ENCODE measurements at regions not wholly inside any gene's neighbourhood (a gene's known extent, or its start where the extent isn't known, plus 50 kb on each side); places are given as distances from the start of the nearest gene placed in this dataset.

DNA sequence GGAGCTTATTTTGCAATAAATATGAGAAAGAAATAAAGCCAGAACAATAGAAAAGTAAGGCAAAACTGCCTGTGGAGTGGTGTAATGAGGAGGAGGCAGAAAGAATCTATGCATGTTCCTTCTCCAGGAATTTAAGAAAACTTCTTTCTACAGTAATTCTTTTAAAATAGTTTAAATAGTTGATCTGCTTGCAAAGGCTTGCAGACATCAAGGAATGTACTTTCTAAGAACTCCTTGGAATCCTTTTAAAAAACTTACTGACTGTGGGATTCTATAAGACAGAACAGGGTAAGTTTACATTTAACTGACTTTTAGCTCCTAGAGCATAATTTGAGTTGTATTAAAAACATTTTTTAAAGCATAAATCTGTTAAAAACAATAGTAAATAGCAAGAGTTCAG, 63.2 kb upstream of the ALB start:
- TF ChIP-seq POLR2A (IDR thresholded peaks at IDR 0.05; ENCODE audit: low read depth, low read length) (no peak), SPI1 (IDR thresholded peaks at IDR 0.05; ENCODE audit: low read depth, low read length) (no peak)
